ENCODE measurements at regions not wholly inside any gene's neighbourhood (a gene's known extent, or its start where the extent isn't known, plus 50 kb on each side); places are given as distances from the start of the nearest gene placed in this dataset.

GRCh38 chr11:127627629-127628457 lies 627.3 kb upstream of the KIRREL3 start:
- H3K4me3 Mint-ChIP-seq: no peak overlapping the region
- no peak for DNase-seq (ENCODE audit: low read depth, low spot score)
- H3K36me3 Mint-ChIP-seq (ENCODE audit: low read depth): no peaks in the 10 kb centered on the region
- peaks cover 19% of the 10 kb centered on the region for H3K4me1 Mint-ChIP-seq
- H3K9me3 Mint-ChIP-seq: peaks cover 3% of the 10 kb centered on the region
- no peak for TF ChIP-seq CTCF (conservative IDR thresholded peaks at IDR 0.05)
- no peaks in the 10 kb centered on the region for H3K27me3 Mint-ChIP-seq (ENCODE audit: low read depth)
- no peak overlapping the region for H3K27ac Mint-ChIP-seq (ENCODE audit: unreplicated experiment)

- Mint-ChIP-seq H3K36me3 (ENCODE audit: low read depth) (no peaks in the 10 kb centered on the region), H3K27me3 (ENCODE audit: low read depth) (no peaks in the 10 kb centered on the region), H3K27ac (ENCODE audit: unreplicated experiment) (no peak overlapping the region), H3K4me3 (no peak overlapping the region), H3K9me3 (peaks cover 3% of the 10 kb centered on the region), H3K4me1 (peaks cover 19% of the 10 kb centered on the region)
- TF ChIP-seq CTCF (conservative IDR thresholded peaks at IDR 0.05): no peak
- DNase-seq (ENCODE audit: low read depth, low spot score): no peak
Observed at GRCh38 chr11:127627204-127627603, 626.6 kb upstream of the KIRREL3 start.

DNA sequence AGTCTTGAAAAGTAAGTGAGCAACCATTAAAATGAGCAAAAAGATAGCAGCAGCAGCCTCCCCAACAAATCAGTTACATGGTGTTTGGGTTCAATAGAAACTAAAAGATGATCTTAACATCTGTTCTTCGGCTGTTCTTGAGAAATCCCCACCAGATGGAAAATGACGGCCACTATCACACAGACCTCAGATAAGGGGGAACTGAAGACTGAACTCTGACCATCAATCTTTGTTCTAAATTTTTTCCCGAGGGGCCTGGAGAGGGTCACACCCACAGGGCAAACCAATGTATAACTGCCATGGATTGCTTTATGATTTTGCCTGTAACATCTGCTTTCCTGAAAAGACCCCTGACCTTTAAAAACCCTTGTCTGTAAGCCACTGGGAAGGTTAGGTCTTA lies 624.8 kb upstream of the KIRREL3 start:
- H3K27ac Mint-ChIP-seq (ENCODE audit: unreplicated experiment): no peak overlapping the region
- no peak for TF ChIP-seq CTCF (conservative IDR thresholded peaks at IDR 0.05)
- H3K4me1 Mint-ChIP-seq: peaks cover 19% of the 10 kb centered on the region
- no peak for DNase-seq (ENCODE audit: low read depth, low spot score)
- no peaks in the 10 kb centered on the region for H3K36me3 Mint-ChIP-seq (ENCODE audit: low read depth)
- peaks cover 3% of the 10 kb centered on the region for H3K9me3 Mint-ChIP-seq
- H3K4me3 Mint-ChIP-seq: no peak overlapping the region
- H3K27me3 Mint-ChIP-seq (ENCODE audit: low read depth): no peaks in the 10 kb centered on the region

GRCh38 chr11:127624306-127624856 lies 623.8 kb upstream of the KIRREL3 start:
- Mint-ChIP-seq H3K4me3 (no peak overlapping the region), H3K4me1 (peaks cover 19% of the 10 kb centered on the region), H3K9me3 (peaks cover 7% of the 10 kb centered on the region), H3K27ac (ENCODE audit: unreplicated experiment) (no peak overlapping the region), H3K27me3 (ENCODE audit: low read depth) (no peaks in the 10 kb centered on the region), H3K36me3 (ENCODE audit: low read depth) (no peaks in the 10 kb centered on the region)
- DNase-seq (ENCODE audit: low read depth, low spot score): no peak
- TF ChIP-seq CTCF (conservative IDR thresholded peaks at IDR 0.05): no peak

DNA sequence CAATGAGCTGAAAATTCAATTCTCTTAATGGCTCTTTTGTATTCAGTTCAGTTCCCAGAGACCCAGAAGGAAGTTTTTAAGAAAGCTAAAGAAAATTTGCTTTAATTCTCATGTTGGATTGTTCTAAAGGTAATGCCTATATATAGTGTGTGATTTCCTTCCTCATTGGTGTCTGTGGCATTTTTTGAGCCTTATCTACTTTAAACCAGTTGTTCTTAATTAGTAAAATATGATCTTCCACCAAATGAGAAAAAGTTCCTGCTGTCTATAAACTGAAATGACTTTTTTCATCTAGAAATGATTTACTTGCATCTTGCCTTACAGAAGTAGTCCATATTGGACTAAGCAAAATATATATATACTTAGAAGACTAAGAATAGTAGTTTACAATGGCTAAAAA lies 622.1 kb upstream of the KIRREL3 start:
- DNase-seq (ENCODE audit: low read depth, low spot score): no peak
- H3K27ac Mint-ChIP-seq (ENCODE audit: unreplicated experiment): no peak overlapping the region
- peaks cover 19% of the 10 kb centered on the region for H3K4me1 Mint-ChIP-seq
- H3K36me3 Mint-ChIP-seq (ENCODE audit: low read depth): no peaks in the 10 kb centered on the region
- TF ChIP-seq CTCF (conservative IDR thresholded peaks at IDR 0.05): no peak
- no peak overlapping the region for H3K4me3 Mint-ChIP-seq
- H3K9me3 Mint-ChIP-seq: peaks cover 6% of the 10 kb centered on the region
- H3K27me3 Mint-ChIP-seq (ENCODE audit: low read depth): no peaks in the 10 kb centered on the region

All from neural crest cell (in vitro differentiated cells).